GM12878 (cell line): ENCODE measurements at regions not wholly inside any gene's neighbourhood (a gene's known extent, or its start where the extent isn't known, plus 50 kb on each side); places are given as distances from the start of the nearest gene placed in this dataset.

ENCODE experiments used
- ATAC-seq: fragments of 200-7000 bp; cut with Tn5 transposase; 3 replicates; pipeline ENCODE4 v1.9.1; 2020; ENCODE audit warnings: mild to moderate bottlenecking, moderate library complexity
- BruUV-seq: library from RNA; stranded (reverse); fragments of 400-500 nt; replicated peaks from 2 replicates; lab custom pipeline; 2021; lab: Mats Ljungman, UMichigan
- CTCF ChIA-PET: fragments of 300-600 bp; sonication (Branson Sonifier 250); formaldehyde crosslinking; extraction: SDS; loops from one replicate; lab custom pipeline; 2021; ENCODE audit warnings: inconsistent platforms; lab: Yijun Ruan, JAX
- POLR2A ChIA-PET: fragments of 350-600 bp; formaldehyde crosslinking; extraction: SDS; loops from one replicate; lab custom pipeline; 2021; ENCODE audit warnings: inconsistent platforms; lab: Charles Lee
- RAD21 ChIA-PET: fragments of 300-600 bp; sonication (Branson Sonifier 250); formaldehyde crosslinking; loops from one replicate; lab custom pipeline; 2023; ENCODE audit warnings: antibody characterized with exemption; ENCODE audit not compliant: unreplicated experiment; lab: Charles Lee
- SMC1A ChIA-PET: fragments of 300-600 bp; sonication (Branson Sonifier 250); formaldehyde crosslinking; loops from one replicate; lab custom pipeline; 2023; ENCODE audit not compliant: unreplicated experiment, uncharacterized antibody; lab: Charles Lee
- DNase-seq: peaks from one replicate; pipeline ENCODE4 v3.0.0-alpha.2; 2011; ENCODE audit warnings: low read depth, low spot score
- FAIRE-seq: peaks from 3 replicates; lab custom pipeline; 2011; peaks lifted over from hg19 to GRCh38; lab: Jason Lieb, UNC
- H2AFZ ChIP-seq: 2 replicates; pipeline ENCODE4 v1.6.0; 2011; ENCODE audit warnings: low read depth, low read length, control low read depth; ENCODE audit not compliant: control insufficient read depth
- H3K27ac ChIP-seq: 2 replicates; pipeline ENCODE4 v1.5.1; 2011; ENCODE audit warnings: control low read depth; ENCODE audit not compliant: control insufficient read depth, insufficient read depth
- H3K27me3 ChIP-seq, 2 experiments: replicated peaks in 1 of 2; 2 replicates each; pipeline versions ENCODE4 v1.6.0 to v1.6.1; 2011; ENCODE audit warnings: low read length in 1 of 2; ENCODE audit not compliant: control insufficient read depth in 2 of 2, insufficient read depth in 2 of 2
- H3K36me3 ChIP-seq, 2 experiments: 2 replicates each; pipeline ENCODE4 v1.5.1; 2011; ENCODE audit warnings: low read length in 1 of 2; ENCODE audit not compliant: control insufficient read depth in 2 of 2, insufficient read depth in 2 of 2
- H3K4me1 ChIP-seq: 2 replicates; pipeline ENCODE4 v1.6.1; 2011; ENCODE audit warnings: mild to moderate bottlenecking, low read length, moderate library complexity, mixed read lengths; ENCODE audit not compliant: control insufficient read depth, insufficient read depth
- H3K4me2 ChIP-seq: 2 replicates; pipeline ENCODE4 v1.6.0; 2011; ENCODE audit warnings: control low read depth; ENCODE audit not compliant: control insufficient read depth, insufficient read depth
- H3K4me3 ChIP-seq: fragments of 200-600 bp; sonication (generic); 2 replicates; pipeline ENCODE4 v1.5.1; 2016
- H3K79me2 ChIP-seq: 2 replicates; pipeline ENCODE4 v1.6.0; 2011; ENCODE audit warnings: low read length; ENCODE audit not compliant: control insufficient read depth, insufficient read depth
- H3K9ac ChIP-seq: 2 replicates; pipeline ENCODE4 v1.8.0; 2011; ENCODE audit warnings: low read length, control low read depth, mixed read lengths; ENCODE audit not compliant: control insufficient read depth, insufficient read depth
- H3K9me3 ChIP-seq: replicated peaks from 3 replicates; pipeline ENCODE4 v1.5.1; 2011; ENCODE audit warnings: mild to moderate bottlenecking, low read length; ENCODE audit not compliant: control insufficient read depth, insufficient read depth
- H4K20me1 ChIP-seq: 2 replicates; pipeline ENCODE4 v1.6.0; 2011; ENCODE audit not compliant: control insufficient read depth, insufficient read depth
- FOXM1 ChIP-seq: IDR thresholded peaks from 2 replicates; pipeline ENCODE4 v1.6.1; 2012; ENCODE audit warnings: low read depth, mild to moderate bottlenecking, inconsistent platforms, low read length, moderate library complexity
- HCFC1 ChIP-seq: fragments of 150-350 bp; IDR thresholded peaks from 2 replicates; pipeline ENCODE4 v1.6.1; 2014; ENCODE audit warnings: low read length
- MLLT1 ChIP-seq: fragments of 450-650 bp; IDR thresholded peaks from 2 replicates; pipeline ENCODE4 v1.6.1; 2016; ENCODE audit warnings: mild to moderate bottlenecking
- NFIC ChIP-seq: IDR thresholded peaks from 2 replicates; pipeline ENCODE4 v1.6.1; 2012; ENCODE audit warnings: low read depth, mild to moderate bottlenecking, inconsistent platforms, low read length, moderate library complexity
- RAD51 ChIP-seq: fragments of 450-650 bp; IDR thresholded peaks from 2 replicates; pipeline ENCODE4 v1.6.1; 2016; ENCODE audit warnings: moderate library complexity, mild to moderate bottlenecking, inconsistent platforms
- RELB ChIP-seq: fragments of 450-650 bp; IDR thresholded peaks from 2 replicates; pipeline ENCODE4 v1.6.1; 2017; ENCODE audit warnings: low read depth, mild to moderate bottlenecking, moderate library complexity
- RUNX3 ChIP-seq: IDR thresholded peaks from 2 replicates; pipeline ENCODE4 v1.6.1; 2012; ENCODE audit warnings: low read length, inconsistent platforms
- TCF12 ChIP-seq: IDR thresholded peaks from 2 replicates; pipeline ENCODE4 v1.6.1; 2011; ENCODE audit warnings: low read depth, mild to moderate bottlenecking, low read length
- WGBS: methylation state at CpG from one replicate; pipeline ENCODE4 v1.1.6; 2016; ENCODE audit warnings: low lambda C conversion rate; ENCODE audit not compliant: insufficient replicate concordance, insufficient coverage; ENCODE audit errors: missing lambda C conversion rate; 5-methylcytosine and 5-hydroxymethylcytosine counted together
- in situ Hi-C: fragments of 300-500 bp; cut with MboI; formaldehyde crosslinking; loops from 9 replicates; pipeline ENCODE4 v1.14.3; 2018; ENCODE audit warnings: mixed read lengths
- intact Hi-C: fragments of 100-400 bp; cut with micrococcal nuclease; formaldehyde crosslinking; loops from one replicate; pipeline ENCODE4 v1.14.2; 2022; ENCODE audit not compliant: unreplicated experiment

GRCh38 chr2:183227176-183227575 lies 102.9 kb downstream of the NUP35 start:
- CTCF ChIA-PET, result interaction anchor here (1.0 kb wide), 1 partner anchor 22 kb away, joined by 3 read pairs; no protein-coding TSS in a partner anchor
- DNase-seq (no peak), FAIRE-seq (no peak), ATAC-seq (no peak)
- SMC1A ChIA-PET, result interaction anchor here (1.1 to 1.4 kb wide), 2 partner anchors 12 to 22 kb away, joined by 4 to 5 read pairs; no protein-coding TSS in a partner anchor
- POLR2A ChIA-PET, result no interaction called here
- Histone ChIP-seq H3K27me3 (no peaks in the 10 kb centered on the region), H3K9me3 (no peaks in the 10 kb centered on the region), H3K4me2 (no peak overlapping the region), H4K20me1 (no peaks in the 10 kb centered on the region), H3K79me2 (no peaks in the 10 kb centered on the region), H3K36me3 (no peaks in the 10 kb centered on the region), H3K27ac (no peak overlapping the region), H2AFZ (no peak overlapping the region), H3K4me1 (no peaks in the 10 kb centered on the region), H3K4me3 (no peak overlapping the region), H3K9ac (no peak overlapping the region)
- in situ Hi-C loops (no loop called here), intact Hi-C loops (no loop called here)
- WGBS, result 100% methylated on average over 1 of the region's 1 CpG
- no TSS peak for BruUV-seq
- no peak for TF ChIP-seq HCFC1
- no peak for TF ChIP-seq MLLT1
- RAD21 ChIA-PET, result interaction anchor here (1.2 kb wide), 1 partner anchor 129 kb away, joined by 3 read pairs; no protein-coding TSS in a partner anchor

- intact Hi-C loops, result no loop called here
- H3K4me2 ChIP-seq, result no peak overlapping the region
- CTCF ChIA-PET, result no interaction called here
- no TSS peak for BruUV-seq
- POLR2A ChIA-PET, result no interaction called here
- H2AFZ ChIP-seq, result no peak overlapping the region
- H3K9ac ChIP-seq, result no peak overlapping the region
- 90% methylated on average over 2 of the region's 2 CpGs for WGBS
- no peak for DNase-seq
- SMC1A ChIA-PET, result no interaction called here
- no peaks in the 10 kb centered on the region for H3K36me3 ChIP-seq
- no peak overlapping the region for H3K27ac ChIP-seq
- ATAC-seq, result no peak
- no peak overlapping the region for H3K4me3 ChIP-seq
- no peaks in the 10 kb centered on the region for H3K9me3 ChIP-seq
- TF ChIP-seq TCF12, result no peak
- TF ChIP-seq MLLT1, result no peak
- TF ChIP-seq RUNX3, result peak; percentile 62; the same call in 1 of the 2 replicates
- TF ChIP-seq RAD51, result no peak
- TF ChIP-seq NFIC, result peak; percentile 41; the same call in 1 of the 2 replicates
- TF ChIP-seq RELB, result no peak
- TF ChIP-seq FOXM1, result no peak
- no peaks in the 10 kb centered on the region for H3K4me1 ChIP-seq
- in situ Hi-C loops, result no loop called here
- H3K27me3 ChIP-seq, result no peaks in the 10 kb centered on the region
- no peaks in the 10 kb centered on the region for H4K20me1 ChIP-seq
- H3K79me2 ChIP-seq, result no peaks in the 10 kb centered on the region
- FAIRE-seq, result no peak
- RAD21 ChIA-PET, result no interaction called here
These were observed 105.1 kb downstream of the NUP35 start for GRCh38 chr2:183229386-183229785.
